ENCODE measurements at regions not wholly inside any gene's neighbourhood (a gene's known extent, or its start where the extent isn't known, plus 50 kb on each side); places are given as distances from the start of the nearest gene placed in this dataset.

DNA sequence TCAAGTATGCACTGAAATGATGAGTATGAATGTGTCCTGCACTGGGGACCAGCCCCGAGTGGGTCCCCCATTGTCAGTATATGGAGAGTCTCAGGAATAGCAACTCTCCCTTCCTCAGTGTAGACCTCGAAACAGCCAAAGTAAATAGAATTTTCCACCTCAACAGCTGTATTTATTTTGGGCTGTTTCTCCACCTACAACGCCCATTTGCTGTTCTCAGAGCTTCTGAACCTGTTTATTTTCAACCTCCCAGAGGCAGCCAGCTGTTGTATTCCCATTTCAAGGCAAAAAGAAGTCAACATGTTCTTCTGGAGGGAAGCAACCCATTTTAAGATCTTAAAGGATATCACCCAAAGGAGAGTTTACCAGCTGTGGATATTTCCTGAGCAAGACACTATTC, 59.6 kb upstream of the BICC1 start (continued):
- TF ChIP-seq, protein P1, sequence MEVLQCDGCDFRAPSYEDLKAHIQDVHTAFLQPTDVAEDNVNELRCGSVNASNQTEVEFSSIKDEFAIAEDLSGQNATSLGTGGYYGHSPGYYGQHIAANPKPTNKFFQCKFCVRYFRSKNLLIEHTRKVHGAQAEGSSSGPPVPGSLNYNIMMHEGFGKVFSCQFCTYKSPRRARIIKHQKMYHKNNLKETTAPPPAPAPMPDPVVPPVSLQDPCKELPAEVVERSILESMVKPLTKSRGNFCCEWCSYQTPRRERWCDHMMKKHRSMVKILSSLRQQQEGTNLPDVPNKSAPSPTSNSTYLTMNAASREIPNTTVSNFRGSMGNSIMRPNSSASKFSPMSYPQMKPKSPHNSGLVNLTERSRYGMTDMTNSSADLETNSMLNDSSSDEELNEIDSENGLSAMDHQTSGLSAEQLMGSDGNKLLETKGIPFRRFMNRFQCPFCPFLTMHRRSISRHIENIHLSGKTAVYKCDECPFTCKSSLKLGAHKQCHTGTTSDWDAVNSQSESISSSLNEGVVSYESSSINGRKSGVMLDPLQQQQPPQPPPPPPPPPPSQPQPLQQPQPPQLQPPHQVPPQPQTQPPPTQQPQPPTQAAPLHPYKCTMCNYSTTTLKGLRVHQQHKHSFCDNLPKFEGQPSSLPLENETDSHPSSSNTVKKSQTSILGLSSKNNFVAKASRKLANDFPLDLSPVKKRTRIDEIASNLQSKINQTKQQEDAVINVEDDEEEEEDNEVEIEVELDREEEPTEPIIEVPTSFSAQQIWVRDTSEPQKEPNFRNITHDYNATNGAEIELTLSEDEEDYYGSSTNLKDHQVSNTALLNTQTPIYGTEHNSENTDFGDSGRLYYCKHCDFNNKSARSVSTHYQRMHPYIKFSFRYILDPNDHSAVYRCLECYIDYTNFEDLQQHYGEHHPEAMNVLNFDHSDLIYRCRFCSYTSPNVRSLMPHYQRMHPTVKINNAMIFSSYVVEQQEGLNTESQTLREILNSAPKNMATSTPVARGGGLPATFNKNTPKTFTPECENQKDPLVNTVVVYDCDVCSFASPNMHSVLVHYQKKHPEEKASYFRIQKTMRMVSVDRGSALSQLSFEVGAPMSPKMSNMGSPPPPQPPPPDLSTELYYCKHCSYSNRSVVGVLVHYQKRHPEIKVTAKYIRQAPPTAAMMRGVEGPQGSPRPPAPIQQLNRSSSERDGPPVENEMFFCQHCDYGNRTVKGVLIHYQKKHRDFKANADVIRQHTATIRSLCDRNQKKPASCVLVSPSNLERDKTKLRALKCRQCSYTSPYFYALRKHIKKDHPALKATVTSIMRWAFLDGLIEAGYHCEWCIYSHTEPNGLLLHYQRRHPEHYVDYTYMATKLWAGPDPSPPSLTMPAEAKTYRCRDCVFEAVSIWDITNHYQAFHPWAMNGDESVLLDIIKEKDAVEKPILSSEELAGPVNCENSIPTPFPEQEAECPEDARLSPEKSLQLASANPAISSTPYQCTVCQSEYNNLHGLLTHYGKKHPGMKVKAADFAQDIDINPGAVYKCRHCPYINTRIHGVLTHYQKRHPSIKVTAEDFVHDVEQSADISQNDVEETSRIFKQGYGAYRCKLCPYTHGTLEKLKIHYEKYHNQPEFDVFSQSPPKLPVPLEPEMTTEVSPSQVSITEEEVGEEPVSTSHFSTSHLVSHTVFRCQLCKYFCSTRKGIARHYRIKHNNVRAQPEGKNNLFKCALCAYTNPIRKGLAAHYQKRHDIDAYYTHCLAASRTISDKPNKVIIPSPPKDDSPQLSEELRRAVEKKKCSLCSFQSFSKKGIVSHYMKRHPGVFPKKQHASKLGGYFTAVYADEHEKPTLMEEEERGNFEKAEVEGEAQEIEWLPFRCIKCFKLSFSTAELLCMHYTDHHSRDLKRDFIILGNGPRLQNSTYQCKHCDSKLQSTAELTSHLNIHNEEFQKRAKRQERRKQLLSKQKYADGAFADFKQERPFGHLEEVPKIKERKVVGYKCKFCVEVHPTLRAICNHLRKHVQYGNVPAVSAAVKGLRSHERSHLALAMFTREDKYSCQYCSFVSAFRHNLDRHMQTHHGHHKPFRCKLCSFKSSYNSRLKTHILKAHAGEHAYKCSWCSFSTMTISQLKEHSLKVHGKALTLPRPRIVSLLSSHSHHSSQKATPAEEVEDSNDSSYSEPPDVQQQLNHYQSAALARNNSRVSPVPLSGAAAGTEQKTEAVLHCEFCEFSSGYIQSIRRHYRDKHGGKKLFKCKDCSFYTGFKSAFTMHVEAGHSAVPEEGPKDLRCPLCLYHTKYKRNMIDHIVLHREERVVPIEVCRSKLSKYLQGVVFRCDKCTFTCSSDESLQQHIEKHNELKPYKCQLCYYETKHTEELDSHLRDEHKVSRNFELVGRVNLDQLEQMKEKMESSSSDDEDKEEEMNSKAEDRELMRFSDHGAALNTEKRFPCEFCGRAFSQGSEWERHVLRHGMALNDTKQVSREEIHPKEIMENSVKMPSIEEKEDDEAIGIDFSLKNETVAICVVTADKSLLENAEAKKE (CRISPR knock-in tag; IDR thresholded peaks at IDR 0.05): no peak
- TF ChIP-seq JUNB (IDR thresholded peaks at IDR 0.05; ENCODE audit: unreplicated experiment) (no peak), ZNF114 (CRISPR knock-in tag; IDR thresholded peaks at IDR 0.05) (no peak)
- TF ChIP-seq, protein P2, sequence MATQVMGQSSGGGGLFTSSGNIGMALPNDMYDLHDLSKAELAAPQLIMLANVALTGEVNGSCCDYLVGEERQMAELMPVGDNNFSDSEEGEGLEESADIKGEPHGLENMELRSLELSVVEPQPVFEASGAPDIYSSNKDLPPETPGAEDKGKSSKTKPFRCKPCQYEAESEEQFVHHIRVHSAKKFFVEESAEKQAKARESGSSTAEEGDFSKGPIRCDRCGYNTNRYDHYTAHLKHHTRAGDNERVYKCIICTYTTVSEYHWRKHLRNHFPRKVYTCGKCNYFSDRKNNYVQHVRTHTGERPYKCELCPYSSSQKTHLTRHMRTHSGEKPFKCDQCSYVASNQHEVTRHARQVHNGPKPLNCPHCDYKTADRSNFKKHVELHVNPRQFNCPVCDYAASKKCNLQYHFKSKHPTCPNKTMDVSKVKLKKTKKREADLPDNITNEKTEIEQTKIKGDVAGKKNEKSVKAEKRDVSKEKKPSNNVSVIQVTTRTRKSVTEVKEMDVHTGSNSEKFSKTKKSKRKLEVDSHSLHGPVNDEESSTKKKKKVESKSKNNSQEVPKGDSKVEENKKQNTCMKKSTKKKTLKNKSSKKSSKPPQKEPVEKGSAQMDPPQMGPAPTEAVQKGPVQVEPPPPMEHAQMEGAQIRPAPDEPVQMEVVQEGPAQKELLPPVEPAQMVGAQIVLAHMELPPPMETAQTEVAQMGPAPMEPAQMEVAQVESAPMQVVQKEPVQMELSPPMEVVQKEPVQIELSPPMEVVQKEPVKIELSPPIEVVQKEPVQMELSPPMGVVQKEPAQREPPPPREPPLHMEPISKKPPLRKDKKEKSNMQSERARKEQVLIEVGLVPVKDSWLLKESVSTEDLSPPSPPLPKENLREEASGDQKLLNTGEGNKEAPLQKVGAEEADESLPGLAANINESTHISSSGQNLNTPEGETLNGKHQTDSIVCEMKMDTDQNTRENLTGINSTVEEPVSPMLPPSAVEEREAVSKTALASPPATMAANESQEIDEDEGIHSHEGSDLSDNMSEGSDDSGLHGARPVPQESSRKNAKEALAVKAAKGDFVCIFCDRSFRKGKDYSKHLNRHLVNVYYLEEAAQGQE (IDR thresholded peaks at IDR 0.05; ENCODE audit: unreplicated experiment): no peak
- TF ChIP-seq, protein P3, sequence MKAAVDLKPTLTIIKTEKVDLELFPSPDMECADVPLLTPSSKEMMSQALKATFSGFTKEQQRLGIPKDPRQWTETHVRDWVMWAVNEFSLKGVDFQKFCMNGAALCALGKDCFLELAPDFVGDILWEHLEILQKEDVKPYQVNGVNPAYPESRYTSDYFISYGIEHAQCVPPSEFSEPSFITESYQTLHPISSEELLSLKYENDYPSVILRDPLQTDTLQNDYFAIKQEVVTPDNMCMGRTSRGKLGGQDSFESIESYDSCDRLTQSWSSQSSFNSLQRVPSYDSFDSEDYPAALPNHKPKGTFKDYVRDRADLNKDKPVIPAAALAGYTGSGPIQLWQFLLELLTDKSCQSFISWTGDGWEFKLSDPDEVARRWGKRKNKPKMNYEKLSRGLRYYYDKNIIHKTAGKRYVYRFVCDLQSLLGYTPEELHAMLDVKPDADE (IDR thresholded peaks at IDR 0.05): no peak

Data from GM23338 (cell line).